ENCODE measurements at regions not wholly inside any gene's neighbourhood (a gene's known extent, or its start where the extent isn't known, plus 50 kb on each side); places are given as distances from the start of the nearest gene placed in this dataset.
A peak's percentile ranks its signal among the peaks of the same experiment; 100 is the strongest.

GRCh38 chr11:88231894-88232482 is 56.7 kb upstream of the RAB38 start:
- H3K4me3 ChIP-seq (ENCODE audit: low read depth, low read length) = no peak overlapping the region
- peak; percentile 41 for DNase-seq (ENCODE audit: low read depth)
- TF ChIP-seq, protein P1, sequence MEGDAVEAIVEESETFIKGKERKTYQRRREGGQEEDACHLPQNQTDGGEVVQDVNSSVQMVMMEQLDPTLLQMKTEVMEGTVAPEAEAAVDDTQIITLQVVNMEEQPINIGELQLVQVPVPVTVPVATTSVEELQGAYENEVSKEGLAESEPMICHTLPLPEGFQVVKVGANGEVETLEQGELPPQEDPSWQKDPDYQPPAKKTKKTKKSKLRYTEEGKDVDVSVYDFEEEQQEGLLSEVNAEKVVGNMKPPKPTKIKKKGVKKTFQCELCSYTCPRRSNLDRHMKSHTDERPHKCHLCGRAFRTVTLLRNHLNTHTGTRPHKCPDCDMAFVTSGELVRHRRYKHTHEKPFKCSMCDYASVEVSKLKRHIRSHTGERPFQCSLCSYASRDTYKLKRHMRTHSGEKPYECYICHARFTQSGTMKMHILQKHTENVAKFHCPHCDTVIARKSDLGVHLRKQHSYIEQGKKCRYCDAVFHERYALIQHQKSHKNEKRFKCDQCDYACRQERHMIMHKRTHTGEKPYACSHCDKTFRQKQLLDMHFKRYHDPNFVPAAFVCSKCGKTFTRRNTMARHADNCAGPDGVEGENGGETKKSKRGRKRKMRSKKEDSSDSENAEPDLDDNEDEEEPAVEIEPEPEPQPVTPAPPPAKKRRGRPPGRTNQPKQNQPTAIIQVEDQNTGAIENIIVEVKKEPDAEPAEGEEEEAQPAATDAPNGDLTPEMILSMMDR (IDR thresholded peaks at IDR 0.05; ENCODE audit: low read depth, low read length) = peak; percentile 56
- TF ChIP-seq, protein P2, sequence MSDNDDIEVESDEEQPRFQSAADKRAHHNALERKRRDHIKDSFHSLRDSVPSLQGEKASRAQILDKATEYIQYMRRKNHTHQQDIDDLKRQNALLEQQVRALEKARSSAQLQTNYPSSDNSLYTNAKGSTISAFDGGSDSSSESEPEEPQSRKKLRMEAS (IDR thresholded peaks at IDR 0.05; ENCODE audit: low read depth, low read length) = no peak
- TF ChIP-seq MYC (IDR thresholded peaks at IDR 0.05; ENCODE audit: low read depth, low read length) = no peak
- TF ChIP-seq POLR2A (IDR thresholded peaks at IDR 0.05; ENCODE audit: extremely low read depth, insufficient read length) = no peak

- H3K4me3 ChIP-seq (ENCODE audit: low read depth, low read length) = no peak overlapping the region
- no peak for TF ChIP-seq POLR2A (IDR thresholded peaks at IDR 0.05; ENCODE audit: extremely low read depth, insufficient read length)
- TF ChIP-seq, protein P2 (IDR thresholded peaks at IDR 0.05; ENCODE audit: low read depth, low read length) = no peak
- TF ChIP-seq, protein P1 (IDR thresholded peaks at IDR 0.05; ENCODE audit: low read depth, low read length) = no peak
- no peak for TF ChIP-seq MYC (IDR thresholded peaks at IDR 0.05; ENCODE audit: low read depth, low read length)
- DNase-seq (ENCODE audit: low read depth) = no peak
These were observed 54.1 kb upstream of the RAB38 start for GRCh38 chr11:88229303-88229702.

Data from NB4 (cell line).